ENCODE measurements at regions not wholly inside any gene's neighbourhood (a gene's known extent, or its start where the extent isn't known, plus 50 kb on each side); places are given as distances from the start of the nearest gene placed in this dataset.

- TF ChIP-seq CTCF (IDR thresholded peaks at IDR 0.05) (no peak), POLR2A (IDR thresholded peaks at IDR 0.05) (no peak)
These were observed 552.2 kb upstream of the FZD8 start for GRCh38 chr10:36194276-36194675.
